NCI-H1417 (cell line): ENCODE measurements at regions not wholly inside any gene's neighbourhood (a gene's known extent, or its start where the extent isn't known, plus 50 kb on each side); places are given as distances from the start of the nearest gene placed in this dataset.

Source experiments
- DNase-seq, 3 experiments: peaks; one replicate each; lab custom pipeline; 2025; lab: John Stamatoyannopoulos, UW

- no peak for DNase-seq
Measured at GRCh38 chr12:46470036-46470627, 97.6 kb upstream of the SLC38A2 start.

- no peak for DNase-seq
Measured at GRCh38 chr12:46468813-46469212, 96.2 kb upstream of the SLC38A2 start.

GRCh38 chr12:46468160-46468559 lies 95.6 kb upstream of the SLC38A2 start:
- DNase-seq: no peak

- no peak for DNase-seq
Measured at GRCh38 chr12:46465307-46465706, 92.7 kb upstream of the SLC38A2 start.

GRCh38 chr12:46464863-46465262 lies 92.3 kb upstream of the SLC38A2 start:
- no peak for DNase-seq

GRCh38 chr12:46462641-46463355 lies 90.2 kb upstream of the SLC38A2 start:
- DNase-seq: no peak

DNA sequence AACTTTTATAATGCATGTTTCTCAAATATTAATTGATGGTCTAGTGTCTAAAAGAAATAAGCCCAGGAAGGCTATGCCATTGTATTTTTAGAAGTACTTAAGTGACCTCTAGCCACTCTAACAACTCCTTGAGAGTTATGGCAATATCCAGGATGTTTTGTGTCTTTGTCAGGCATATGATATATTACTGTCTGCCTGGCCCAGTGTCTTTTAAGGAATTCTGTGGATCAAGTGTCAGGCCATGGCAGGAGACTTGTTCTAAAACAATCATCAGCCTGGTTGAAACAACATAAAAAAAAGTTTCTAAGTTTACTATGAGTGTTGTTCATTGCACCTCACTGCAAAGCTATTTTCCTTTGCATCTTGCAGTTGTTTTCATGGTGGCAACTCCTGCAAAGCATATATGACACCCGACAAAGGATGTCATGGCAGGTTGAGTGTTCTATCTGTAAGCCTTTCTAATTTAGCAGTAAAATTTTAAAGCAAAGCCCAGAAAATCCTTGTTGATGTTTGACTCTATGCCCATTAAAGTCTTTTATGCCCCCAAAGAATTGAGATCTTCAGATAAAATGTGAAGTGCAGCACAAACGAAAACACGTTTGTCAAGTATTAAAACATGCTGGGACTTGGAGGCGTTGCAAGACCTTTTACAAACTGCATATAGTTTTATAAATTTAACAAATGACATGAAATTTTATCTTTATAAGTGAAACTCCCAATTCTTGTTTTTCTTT lies 89.5 kb upstream of the SLC38A2 start:
- DNase-seq: no peak

DNA sequence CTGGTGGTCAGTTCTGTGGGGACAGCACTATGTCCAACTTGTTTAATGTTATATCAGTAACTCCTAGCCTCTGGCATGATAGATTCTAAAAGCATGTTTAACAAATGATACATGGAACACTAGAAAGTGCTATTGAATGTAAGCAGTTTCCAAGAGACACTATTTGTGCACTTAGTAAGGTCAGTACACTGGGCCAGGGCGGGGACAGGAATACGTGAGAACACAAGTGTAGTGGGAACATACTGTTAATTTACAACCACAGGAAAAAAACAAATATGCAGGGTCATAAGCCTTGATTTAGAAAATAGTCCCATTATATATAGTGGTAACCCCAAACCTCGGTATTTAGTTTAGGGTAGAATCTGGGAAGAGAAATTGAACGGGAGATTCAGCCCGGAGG lies 88.9 kb upstream of the SLC38A2 start:
- no peak for DNase-seq

GRCh38 chr12:46460682-46461210 lies 88.2 kb upstream of the SLC38A2 start:
- no peak for DNase-seq

GRCh38 chr12:46459861-46460545 lies 87.4 kb upstream of the SLC38A2 start:
- no peak for DNase-seq

- DNase-seq: no peak
Measured at GRCh38 chr12:46459111-46459510, 86.5 kb upstream of the SLC38A2 start.

GRCh38 chr12:46458500-46459102 lies 86.0 kb upstream of the SLC38A2 start:
- no peak for DNase-seq

DNA sequence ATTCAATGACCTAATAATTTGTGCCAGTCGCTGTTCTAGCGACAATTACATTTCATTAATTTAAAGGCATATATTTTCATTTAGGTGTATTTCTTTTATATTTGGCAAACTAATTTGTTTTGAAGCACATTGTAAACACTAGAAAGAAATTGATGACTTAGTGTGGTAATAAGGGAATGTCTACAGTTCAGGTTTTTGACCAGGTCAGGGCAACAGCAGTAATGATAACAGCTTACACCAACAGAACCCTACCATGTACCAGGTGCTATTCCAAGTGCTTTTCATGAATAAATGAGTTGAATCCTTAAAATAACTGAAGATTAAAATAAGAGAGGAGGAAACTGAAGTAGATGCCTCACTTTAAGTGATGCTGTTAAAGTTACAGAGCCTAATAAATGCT lies 85.4 kb upstream of the SLC38A2 start:
- no peak for DNase-seq

GRCh38 chr12:46456356-46457334 lies 84.1 kb upstream of the SLC38A2 start:
- DNase-seq: no peak

DNA sequence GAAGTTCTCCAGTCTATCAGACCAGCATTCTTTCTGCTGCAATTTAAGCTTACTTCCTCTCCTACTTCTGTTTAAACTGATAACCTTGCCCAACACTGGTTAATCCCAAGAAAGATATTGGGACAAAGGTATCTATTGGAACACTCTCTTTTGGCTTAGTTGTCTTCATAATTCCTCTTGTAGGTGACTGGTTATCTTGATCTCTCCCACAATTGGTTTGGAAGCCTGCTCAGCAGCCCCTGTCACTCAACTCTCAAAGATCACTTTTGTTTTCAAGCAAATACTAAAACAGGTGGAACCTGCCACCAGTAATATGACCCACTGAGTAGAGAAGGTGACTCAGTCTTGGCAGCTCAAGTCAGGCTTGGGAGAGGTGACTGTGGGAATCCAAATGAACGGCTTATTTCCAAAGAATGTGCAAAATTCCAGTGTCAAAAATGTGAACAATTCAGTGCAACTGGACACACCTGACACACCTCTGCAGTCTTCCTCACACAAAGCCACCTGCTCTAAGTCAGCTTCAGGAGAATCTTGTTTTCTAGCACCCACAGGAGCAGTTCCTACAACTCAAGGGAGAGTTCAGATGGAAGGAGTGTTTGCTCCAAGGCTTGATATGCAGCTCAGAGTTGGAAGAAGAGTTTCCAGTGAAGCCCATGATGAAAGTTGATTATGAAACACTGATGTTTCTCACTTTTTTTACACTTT lies 83.2 kb upstream of the SLC38A2 start:
- no peak for DNase-seq

GRCh38 chr12:46454981-46455380 lies 82.4 kb upstream of the SLC38A2 start:
- DNase-seq: no peak

DNA sequence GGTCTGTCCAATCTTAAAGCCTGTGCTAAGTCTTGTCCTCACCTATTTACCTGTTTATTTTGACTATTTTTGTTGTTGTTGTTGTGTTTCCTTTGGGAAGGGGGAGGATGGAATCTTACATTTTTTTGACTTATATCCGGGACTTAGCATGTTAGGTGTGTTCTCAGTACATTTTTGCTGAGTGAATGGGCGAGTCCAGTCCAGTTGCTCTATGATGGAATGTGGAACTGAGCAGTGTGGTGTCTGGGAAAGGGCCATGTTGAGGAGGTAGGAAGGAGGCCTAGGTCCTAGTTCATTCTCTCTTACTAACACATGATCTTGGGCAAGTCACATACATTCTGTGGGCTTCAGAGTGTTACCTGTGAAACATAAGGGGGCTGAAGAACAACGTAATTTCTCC lies 80.9 kb upstream of the SLC38A2 start:
- DNase-seq: no peak

DNA sequence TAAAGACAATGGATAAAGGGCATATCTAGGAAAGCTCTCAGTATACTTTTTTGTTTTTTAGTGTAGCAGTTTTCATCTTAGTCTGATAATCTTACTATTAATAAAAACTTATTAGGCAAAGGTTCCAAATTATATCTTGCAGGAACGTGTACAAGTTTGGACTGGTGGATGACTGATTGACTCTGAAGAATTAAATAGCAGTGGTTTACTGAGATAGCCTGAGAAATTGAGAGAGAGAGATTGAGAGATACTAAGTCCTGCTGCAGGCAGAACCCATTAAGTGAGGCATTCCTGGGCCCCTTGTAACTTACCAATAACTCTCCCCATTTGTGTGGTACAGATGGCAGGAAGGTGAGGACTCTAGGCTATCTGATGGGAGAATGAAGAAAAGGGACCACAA lies 80.2 kb upstream of the SLC38A2 start:
- DNase-seq: no peak

GRCh38 chr12:46452061-46452615 lies 79.6 kb upstream of the SLC38A2 start:
- DNase-seq: no peak
